LNCAP (cell line): ENCODE measurements at regions not wholly inside any gene's neighbourhood (a gene's known extent, or its start where the extent isn't known, plus 50 kb on each side); places are given as distances from the start of the nearest gene placed in this dataset.

Experiments used
- TF ChIP-seq, protein P1 (sequence below): fragments of 450-650 bp; IDR thresholded peaks from 2 replicates; pipeline ENCODE4 v1.5.1; 2017; ENCODE audit warnings: mild to moderate bottlenecking

DNA sequence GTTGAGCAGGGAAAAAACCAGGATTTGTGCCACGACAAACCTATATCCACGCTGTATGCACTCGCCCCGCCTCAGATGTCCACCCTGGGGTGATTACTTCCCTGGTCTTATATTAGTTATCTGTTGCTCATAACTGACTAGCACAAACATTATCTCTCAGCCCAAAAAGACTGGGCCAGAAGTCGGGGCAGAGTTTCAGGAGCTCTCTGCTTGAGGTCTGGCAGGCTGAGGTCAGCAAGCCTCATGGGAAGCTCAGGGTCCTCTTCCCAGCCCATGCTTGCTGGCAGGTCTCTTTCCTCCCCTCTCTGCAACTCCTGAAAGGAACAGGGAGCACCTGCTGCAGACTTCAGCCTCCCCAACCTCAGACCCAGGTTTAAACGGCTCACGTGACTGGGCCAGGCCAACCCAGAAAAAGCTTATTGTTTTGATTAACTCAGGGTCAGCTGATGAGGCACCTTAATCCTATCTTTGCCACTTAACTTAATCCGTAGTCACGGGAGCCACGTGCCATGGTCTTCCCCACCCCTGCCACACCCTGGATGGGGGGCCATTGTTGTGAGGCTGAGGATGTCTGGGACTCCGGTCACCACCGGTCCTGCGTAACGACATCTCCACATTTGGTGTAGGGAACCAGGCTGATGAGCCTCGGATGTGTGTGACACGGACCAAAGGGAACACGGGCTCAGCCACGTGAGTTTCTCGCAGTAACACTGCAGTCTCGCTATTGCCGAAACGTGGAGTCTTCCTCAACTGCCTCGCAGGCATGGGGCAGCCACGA is 123.7 kb upstream of the IRX4 start:
- TF ChIP-seq, protein P1, sequence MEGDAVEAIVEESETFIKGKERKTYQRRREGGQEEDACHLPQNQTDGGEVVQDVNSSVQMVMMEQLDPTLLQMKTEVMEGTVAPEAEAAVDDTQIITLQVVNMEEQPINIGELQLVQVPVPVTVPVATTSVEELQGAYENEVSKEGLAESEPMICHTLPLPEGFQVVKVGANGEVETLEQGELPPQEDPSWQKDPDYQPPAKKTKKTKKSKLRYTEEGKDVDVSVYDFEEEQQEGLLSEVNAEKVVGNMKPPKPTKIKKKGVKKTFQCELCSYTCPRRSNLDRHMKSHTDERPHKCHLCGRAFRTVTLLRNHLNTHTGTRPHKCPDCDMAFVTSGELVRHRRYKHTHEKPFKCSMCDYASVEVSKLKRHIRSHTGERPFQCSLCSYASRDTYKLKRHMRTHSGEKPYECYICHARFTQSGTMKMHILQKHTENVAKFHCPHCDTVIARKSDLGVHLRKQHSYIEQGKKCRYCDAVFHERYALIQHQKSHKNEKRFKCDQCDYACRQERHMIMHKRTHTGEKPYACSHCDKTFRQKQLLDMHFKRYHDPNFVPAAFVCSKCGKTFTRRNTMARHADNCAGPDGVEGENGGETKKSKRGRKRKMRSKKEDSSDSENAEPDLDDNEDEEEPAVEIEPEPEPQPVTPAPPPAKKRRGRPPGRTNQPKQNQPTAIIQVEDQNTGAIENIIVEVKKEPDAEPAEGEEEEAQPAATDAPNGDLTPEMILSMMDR = no peak

DNA sequence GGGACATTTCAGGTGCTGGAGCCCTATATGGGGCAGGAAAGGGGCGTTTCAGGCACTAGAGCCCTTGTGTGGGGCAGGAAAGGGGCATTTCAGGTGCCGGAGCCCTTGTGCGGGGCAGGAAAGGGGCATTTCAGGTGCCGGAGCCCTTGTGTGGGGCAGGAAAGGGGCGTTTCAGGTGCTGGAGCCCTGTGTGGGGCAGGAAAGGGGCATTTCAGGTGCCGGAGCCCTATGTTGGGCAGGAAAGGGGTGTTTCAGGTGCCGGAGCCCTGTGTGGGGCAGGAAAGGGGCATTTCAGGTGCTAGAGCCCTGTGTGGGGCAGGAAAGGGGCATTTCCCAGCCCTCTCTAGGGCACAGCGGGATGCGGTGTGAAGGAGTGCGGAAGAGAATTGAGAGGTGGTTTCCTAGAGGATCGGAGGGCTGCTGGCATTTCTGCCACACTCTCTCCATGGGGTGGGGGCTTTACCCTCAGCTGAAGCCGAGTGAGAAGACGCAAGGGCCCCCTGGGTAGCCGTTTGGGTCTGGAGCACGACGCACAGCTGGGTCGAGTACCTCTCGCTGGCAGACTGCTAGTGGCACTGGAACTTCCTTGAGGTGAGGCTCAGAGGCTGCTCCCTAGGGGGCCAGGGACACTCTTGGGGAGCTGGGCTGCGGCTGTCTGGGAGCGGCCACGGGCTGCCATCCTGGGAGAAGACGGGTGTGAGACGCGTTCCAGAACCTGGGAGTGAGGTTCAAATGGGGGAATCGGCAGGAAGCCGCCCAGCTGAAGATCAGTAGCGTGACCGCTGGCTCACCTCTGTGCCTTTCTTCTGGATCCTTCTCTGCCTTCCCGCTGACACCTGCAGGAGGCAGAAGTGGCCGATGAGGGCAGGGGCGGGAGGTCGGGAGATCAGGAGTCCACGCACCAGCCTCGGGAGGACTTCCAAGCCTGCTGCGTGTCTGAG is 122.6 kb upstream of the IRX4 start:
- TF ChIP-seq, protein P1 = no peak

DNA sequence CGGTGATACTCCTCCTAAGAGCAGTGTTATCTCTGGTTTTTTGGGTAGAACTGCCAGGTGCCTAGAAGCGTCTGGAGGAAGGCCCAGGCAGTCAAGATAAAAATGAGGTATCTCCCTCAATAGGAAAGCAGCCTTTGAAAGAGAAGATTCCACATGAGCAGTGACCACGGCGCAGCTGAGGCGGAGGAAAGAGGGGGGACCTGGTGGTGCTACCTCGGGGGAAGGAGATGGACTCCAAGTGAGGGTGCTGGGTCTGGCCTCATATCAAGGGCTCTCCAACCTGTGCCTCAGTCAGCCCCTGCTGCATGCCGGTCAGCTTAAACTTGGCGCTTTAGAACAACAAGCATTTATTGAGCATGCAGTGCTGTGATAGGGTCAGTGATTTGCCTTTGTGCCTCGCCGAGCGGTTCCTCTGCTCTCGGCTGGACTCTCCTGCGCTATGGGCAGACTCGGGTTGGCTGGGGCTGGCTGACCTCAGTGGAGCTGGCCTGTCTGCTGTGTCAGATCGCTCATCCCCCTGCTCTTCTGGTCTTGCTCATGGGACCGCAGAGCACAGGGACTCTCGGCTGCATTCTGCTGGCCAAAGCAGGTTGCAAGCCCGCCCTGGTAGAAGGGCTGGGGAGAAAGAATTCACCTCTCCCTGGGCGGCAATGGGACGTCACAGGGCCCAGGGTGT is 121.1 kb upstream of the IRX4 start:
- TF ChIP-seq, protein P1 = no peak

DNA sequence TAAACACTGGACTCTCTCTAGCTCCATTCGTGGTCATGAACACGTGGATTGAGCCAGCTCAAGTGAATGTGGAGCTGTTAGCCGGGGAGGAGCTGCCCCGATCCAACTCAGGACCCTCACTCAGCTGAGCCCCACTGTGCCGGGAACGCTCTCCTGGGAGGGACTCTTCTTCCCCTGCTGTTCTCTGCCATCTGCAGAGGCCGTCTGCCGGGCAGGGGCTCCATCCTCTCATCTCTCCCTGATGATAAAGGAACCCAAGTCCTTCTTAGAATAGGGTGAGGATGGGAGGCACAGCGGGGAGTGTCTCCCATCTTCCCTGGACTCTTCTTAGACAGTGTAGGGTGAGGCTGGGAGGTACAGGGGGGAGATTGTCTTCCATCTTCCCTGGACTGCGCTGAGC is 120.5 kb upstream of the IRX4 start:
- TF ChIP-seq, protein P1 = no peak

DNA sequence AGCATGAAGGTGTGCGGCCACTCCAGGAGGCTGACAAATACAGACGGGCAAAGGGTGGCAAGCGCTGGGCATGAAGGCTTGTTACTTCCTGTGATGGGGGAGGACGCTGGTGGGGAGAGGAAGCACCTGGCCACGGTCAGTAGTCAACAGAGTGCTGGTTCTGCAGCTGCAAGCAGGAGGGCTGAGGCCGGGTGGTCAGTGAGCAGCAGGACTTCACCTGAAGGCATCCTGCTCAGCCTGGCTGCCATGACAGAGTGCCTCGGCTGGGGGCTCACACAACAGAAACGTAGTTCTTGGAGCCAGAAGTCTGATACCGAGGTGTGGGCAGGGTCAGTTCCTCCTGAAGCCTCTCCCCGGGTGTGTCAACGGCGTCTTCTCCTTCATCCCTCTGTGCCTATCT is 118.6 kb upstream of the IRX4 start:
- TF ChIP-seq, protein P1 = no peak

DNA sequence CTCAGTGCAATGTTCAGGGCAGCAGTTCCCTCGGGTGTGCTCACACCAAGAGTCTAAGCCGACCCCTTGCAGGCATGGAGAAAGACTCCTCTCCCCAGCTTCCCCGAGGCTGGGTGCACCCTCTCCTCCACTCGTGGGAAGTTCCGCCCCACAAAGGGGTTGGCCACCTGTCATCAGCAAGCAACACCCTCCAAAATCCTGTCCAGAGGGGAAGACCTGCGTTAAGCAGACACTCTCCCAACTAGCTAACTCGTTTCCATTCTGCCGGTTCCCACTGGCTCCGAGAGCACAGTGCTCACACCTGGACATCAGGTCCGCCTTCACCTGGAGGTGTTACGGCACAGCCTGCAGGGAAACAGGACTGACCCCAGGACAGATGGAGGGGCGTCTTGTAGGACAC is 117.9 kb upstream of the IRX4 start:
- TF ChIP-seq, protein P1 = no peak

DNA sequence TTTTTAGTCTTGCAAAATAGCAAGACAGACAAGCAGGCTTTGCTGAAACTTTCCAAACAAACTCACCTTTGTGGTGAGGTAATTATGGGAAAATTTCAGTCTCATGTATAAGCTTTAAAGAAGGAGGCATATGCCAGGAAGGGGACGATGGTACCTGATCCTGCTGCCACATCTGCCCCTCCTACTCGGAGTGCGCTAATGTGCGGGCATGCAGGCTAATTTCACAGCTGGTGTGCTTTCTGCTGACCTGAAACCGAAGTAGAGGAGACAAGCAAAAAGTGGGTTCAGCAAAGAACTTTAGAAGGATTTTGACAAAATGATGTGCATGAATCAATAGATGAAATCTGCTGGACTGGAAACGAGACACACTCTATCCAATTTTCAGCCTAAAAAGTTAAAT is 117.1 kb upstream of the IRX4 start:
- TF ChIP-seq, protein P1 = no peak
